ENCODE measurements at regions not wholly inside any gene's neighbourhood (a gene's known extent, or its start where the extent isn't known, plus 50 kb on each side); places are given as distances from the start of the nearest gene placed in this dataset.
A peak's percentile ranks its signal among the peaks of the same experiment; 100 is the strongest.

DNA sequence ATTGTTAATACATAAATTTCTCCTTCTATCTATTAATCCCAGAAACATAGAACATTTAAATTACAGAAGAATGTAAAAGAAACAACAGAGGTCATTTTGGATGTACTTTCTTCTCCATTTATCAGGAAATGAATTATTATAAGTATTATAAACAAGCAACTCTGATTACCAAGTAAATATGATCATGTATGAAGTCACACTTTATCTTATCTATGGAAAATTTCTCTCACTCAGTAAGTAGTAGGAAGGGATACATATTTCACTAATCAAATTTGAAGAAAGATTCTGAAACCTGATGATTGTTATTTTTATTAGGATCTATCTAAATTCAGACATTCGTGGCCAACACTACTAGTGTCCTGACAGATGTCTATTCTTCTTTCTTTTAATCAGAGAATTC lies 770.7 kb downstream of the LTN1 start:
- WGBS, 3 donors = 89 to 92% (median 89%) methylated on average over 1 of the region's 1 CpG
- intact Hi-C loops (cut with DNase I) = no loop called here
- DNase-seq = no peak
- no peaks in the 10 kb centered on the region for H3K36me3 ChIP-seq
- H3K27ac ChIP-seq = no peak overlapping the region
- no peaks in the 10 kb centered on the region for H3K4me1 ChIP-seq (ENCODE audit: insufficient read depth)
- H3K9me3 ChIP-seq = no peaks in the 10 kb centered on the region
- no peaks in the 10 kb centered on the region for H3K27me3 ChIP-seq
- TF ChIP-seq EP300 (IDR thresholded peaks at IDR 0.05) (no peak), POLR2A (IDR thresholded peaks at IDR 0.05) (no peak)
- TF ChIP-seq, protein P1, sequence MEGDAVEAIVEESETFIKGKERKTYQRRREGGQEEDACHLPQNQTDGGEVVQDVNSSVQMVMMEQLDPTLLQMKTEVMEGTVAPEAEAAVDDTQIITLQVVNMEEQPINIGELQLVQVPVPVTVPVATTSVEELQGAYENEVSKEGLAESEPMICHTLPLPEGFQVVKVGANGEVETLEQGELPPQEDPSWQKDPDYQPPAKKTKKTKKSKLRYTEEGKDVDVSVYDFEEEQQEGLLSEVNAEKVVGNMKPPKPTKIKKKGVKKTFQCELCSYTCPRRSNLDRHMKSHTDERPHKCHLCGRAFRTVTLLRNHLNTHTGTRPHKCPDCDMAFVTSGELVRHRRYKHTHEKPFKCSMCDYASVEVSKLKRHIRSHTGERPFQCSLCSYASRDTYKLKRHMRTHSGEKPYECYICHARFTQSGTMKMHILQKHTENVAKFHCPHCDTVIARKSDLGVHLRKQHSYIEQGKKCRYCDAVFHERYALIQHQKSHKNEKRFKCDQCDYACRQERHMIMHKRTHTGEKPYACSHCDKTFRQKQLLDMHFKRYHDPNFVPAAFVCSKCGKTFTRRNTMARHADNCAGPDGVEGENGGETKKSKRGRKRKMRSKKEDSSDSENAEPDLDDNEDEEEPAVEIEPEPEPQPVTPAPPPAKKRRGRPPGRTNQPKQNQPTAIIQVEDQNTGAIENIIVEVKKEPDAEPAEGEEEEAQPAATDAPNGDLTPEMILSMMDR (IDR thresholded peaks at IDR 0.05) = no peak
- H3K4me3 ChIP-seq = no peak overlapping the region

DNA sequence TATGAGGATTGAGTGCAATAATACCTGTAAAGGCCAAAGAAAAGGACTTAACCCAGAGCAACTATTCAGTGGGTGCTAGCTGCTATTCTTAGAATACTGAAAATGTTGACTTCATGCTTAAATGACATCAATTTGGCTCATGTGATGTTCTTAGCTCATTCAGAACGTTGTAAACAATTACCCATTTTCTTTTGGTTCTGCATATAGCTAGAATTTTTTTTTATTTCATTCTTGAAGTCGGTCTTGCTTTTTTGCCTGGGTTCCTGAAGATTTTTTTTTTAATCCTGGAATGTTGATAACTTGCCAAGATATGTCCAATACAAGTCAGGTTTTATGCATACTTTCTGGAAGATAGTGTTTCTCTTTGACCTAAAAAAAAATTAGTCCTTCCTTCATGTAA lies 772.0 kb downstream of the LTN1 start:
- H3K27ac ChIP-seq = no peak overlapping the region

DNA sequence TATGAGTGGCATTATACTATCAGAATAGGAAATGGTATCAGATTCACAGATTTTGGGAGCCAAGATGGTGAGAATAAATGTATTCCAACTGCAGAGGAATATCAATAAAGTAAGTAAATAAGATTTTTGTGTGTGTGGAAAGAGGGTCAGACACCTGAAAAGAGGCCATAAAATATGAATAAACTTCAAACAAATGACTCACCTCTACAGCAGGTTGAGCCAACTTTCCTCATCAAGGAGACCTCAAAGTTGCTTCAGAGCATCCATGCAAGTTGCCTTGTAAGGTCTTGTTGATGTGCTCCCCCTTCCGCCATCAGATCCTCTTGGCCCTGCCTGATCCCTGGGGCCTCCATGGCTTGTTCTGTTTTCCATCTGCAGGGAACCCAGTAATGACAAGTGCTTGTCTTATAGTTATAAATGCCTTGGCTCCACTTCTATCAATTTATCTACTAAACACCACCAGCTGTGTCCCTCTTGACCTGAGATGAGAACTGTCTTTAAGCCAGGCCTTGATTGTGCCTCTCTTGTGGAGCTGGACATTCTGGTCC lies 775.6 kb downstream of the LTN1 start:
- Histone ChIP-seq H3K4me3 (no peak overlapping the region), H3K36me3 (no peaks in the 10 kb centered on the region), H3K9me3 (no peaks in the 10 kb centered on the region), H3K27ac (no peak overlapping the region), H3K4me1 (ENCODE audit: insufficient read depth) (no peaks in the 10 kb centered on the region), H3K27me3 (no peaks in the 10 kb centered on the region)
- 0 to 100% (median 41%) methylated on average over 1 of the region's 1 CpG for WGBS, 3 donors
- DNase-seq = no peak
- no peak for TF ChIP-seq POLR2A (IDR thresholded peaks at IDR 0.05)
- TF ChIP-seq, protein P1 (IDR thresholded peaks at IDR 0.05) = no peak
- TF ChIP-seq EP300 (IDR thresholded peaks at IDR 0.05) = no peak
- intact Hi-C loops (cut with DNase I) = no loop called here

More for the DNA sequence above, 772.0 kb downstream of the LTN1 start:
- Histone ChIP-seq H3K4me1 (ENCODE audit: insufficient read depth) (no peaks in the 10 kb centered on the region), H3K27me3 (no peaks in the 10 kb centered on the region), H3K4me3 (no peak overlapping the region), H3K36me3 (no peaks in the 10 kb centered on the region), H3K9me3 (no peaks in the 10 kb centered on the region)
- WGBS, 3 donors = 33 to 50% (median 33%) methylated on average over 2 of the region's 2 CpGs
- intact Hi-C loops (cut with DNase I) = no loop called here
- no peak for DNase-seq
- TF ChIP-seq, protein P1 (IDR thresholded peaks at IDR 0.05) = no peak
- TF ChIP-seq POLR2A (IDR thresholded peaks at IDR 0.05) (no peak), EP300 (IDR thresholded peaks at IDR 0.05) (no peak)

DNA sequence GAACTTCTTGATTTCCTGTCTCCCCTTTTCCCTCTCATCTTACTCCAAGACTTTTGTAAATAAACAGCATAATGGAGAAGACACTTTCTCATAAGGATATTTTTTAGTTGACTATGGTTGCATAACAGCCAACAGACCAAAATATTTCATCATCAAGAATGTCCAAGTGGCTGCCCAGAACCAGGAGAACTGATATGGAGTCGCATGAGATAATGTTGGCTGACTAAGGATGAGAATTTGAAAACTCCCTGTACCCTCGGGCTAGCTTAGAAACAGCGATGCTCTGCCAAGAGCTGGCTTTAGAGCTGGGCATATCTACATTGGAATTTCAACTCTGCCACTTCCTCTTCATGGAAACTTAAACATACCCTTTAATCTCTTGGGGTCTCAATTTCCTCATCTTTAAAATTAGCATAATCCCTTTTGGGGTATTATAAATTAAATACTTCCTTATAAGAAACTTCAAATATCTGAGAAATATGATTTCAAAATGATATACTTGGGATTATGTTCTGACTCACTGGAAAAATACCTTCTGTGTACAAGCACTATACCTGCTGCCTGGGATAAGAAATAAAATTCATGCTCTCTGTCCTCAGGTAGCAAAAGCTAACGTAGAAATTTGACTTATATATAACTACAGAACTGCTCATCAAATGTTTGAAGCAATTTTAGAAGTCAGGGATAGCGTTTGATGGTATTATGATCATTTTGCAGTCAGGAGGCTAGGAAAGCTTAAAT lies 777.3 kb downstream of the LTN1 start:
- Histone ChIP-seq H3K9me3 (no peaks in the 10 kb centered on the region), H3K36me3 (no peaks in the 10 kb centered on the region), H3K27ac (no peak overlapping the region), H3K4me1 (ENCODE audit: insufficient read depth) (no peaks in the 10 kb centered on the region), H3K4me3 (no peak overlapping the region), H3K27me3 (no peaks in the 10 kb centered on the region)
- intact Hi-C loops (cut with DNase I) = no loop called here
- DNase-seq = peak in 2 of 5 donors; percentile 27 to 30
- WGBS, 3 donors = 41 to 48% (median 41%) methylated on average over 5 of the region's 5 CpGs
- no peak for TF ChIP-seq EP300 (IDR thresholded peaks at IDR 0.05)
- TF ChIP-seq POLR2A (IDR thresholded peaks at IDR 0.05) = no peak
- TF ChIP-seq, protein P1 (IDR thresholded peaks at IDR 0.05) = no peak
